ENCODE measurements at regions not wholly inside any gene's neighbourhood (a gene's known extent, or its start where the extent isn't known, plus 50 kb on each side); places are given as distances from the start of the nearest gene placed in this dataset.

- Mint-ChIP-seq H3K36me3 (no peaks in the 10 kb centered on the region), H3K4me3 (no peak overlapping the region), H3K27ac (no peak overlapping the region), H3K27me3 (ENCODE audit: low read depth) (no peaks in the 10 kb centered on the region), H3K4me1 (peaks cover 7% of the 10 kb centered on the region), H3K9me3 (no peaks in the 10 kb centered on the region)
- TF ChIP-seq ZNF423 (CRISPR knock-in tag; IDR thresholded peaks at IDR 0.05) (no peak), ZNF425 (CRISPR knock-in tag; conservative IDR thresholded peaks at IDR 0.05) (no peak), GRHL2 (CRISPR knock-in tag; IDR thresholded peaks at IDR 0.05; ENCODE audit: insufficient replicate concordance, severe bottlenecking) (no peak), NR1H2 (CRISPR knock-in tag; IDR thresholded peaks at IDR 0.05) (no peak), AFF4 (CRISPR knock-in tag; IDR thresholded peaks at IDR 0.05; ENCODE audit: borderline replicate concordance) (no peak), JAZF1 (CRISPR knock-in tag; IDR thresholded peaks at IDR 0.05) (no peak), HMGA2 (CRISPR knock-in tag; IDR thresholded peaks at IDR 0.05) (no peak), TP53 (CRISPR knock-in tag; IDR thresholded peaks at IDR 0.05) (no peak), MLX (CRISPR knock-in tag; IDR thresholded peaks at IDR 0.05) (no peak), ATF6 (CRISPR knock-in tag; IDR thresholded peaks at IDR 0.05) (no peak)
- POLR2A ChIA-PET = no interaction called here
- CTCF ChIA-PET = no interaction called here
- ATAC-seq (no peak), DNase-seq (ENCODE audit: low spot score) (no peak)
Observed at GRCh38 chr3:86856711-86857110, 134.2 kb downstream of the VGLL3 start.

GRCh38 chr3:86849991-86850390, 141.0 kb downstream of the VGLL3 start:
- Mint-ChIP-seq H3K4me1 (peaks cover 7% of the 10 kb centered on the region), H3K36me3 (peaks cover 16% of the 10 kb centered on the region), H3K27ac (no peak overlapping the region), H3K9me3 (peaks cover 28% of the 10 kb centered on the region), H3K4me3 (no peak overlapping the region), H3K27me3 (ENCODE audit: low read depth) (no peaks in the 10 kb centered on the region)
- ChIA-PET POLR2A (no interaction called here), CTCF (no interaction called here)
- no peak for ATAC-seq
- DNase-seq (ENCODE audit: low spot score) = no peak
- no peak for TF ChIP-seq SOX15 (CRISPR knock-in tag; IDR thresholded peaks at IDR 0.05)
- no peak for TF ChIP-seq USF2 (CRISPR knock-in tag; IDR thresholded peaks at IDR 0.05)
- TF ChIP-seq GTF2I (CRISPR knock-in tag; conservative IDR thresholded peaks at IDR 0.05) = no peak
- no peak for TF ChIP-seq NR2C2 (CRISPR knock-in tag; IDR thresholded peaks at IDR 0.05)
- TF ChIP-seq SMAD3 (CRISPR knock-in tag; IDR thresholded peaks at IDR 0.05; ENCODE audit: borderline replicate concordance) = no peak
- TF ChIP-seq AFF4 (CRISPR knock-in tag; IDR thresholded peaks at IDR 0.05; ENCODE audit: borderline replicate concordance) = no peak
- no peak for TF ChIP-seq USF1 (CRISPR knock-in tag; IDR thresholded peaks at IDR 0.05)
- no peak for TF ChIP-seq ESRRA (CRISPR knock-in tag; IDR thresholded peaks at IDR 0.05; ENCODE audit: borderline replicate concordance)
- TF ChIP-seq MXD4 (CRISPR knock-in tag; IDR thresholded peaks at IDR 0.05; ENCODE audit: borderline replicate concordance) = no peak
- no peak for TF ChIP-seq TCF7 (CRISPR knock-in tag; IDR thresholded peaks at IDR 0.05; ENCODE audit: low read depth)
- no peak for TF ChIP-seq ETV6 (CRISPR knock-in tag; IDR thresholded peaks at IDR 0.05)
- TF ChIP-seq OVOL2 (CRISPR knock-in tag; IDR thresholded peaks at IDR 0.05; ENCODE audit: borderline replicate concordance) = no peak
- TF ChIP-seq MYBL2 (CRISPR knock-in tag; IDR thresholded peaks at IDR 0.05) = no peak
- no peak for TF ChIP-seq SP1 (CRISPR knock-in tag; conservative IDR thresholded peaks at IDR 0.05)

Data from WTC11 (cell line).